GM23248 (cell line): ENCODE measurements at regions not wholly inside any gene's neighbourhood (a gene's known extent, or its start where the extent isn't known, plus 50 kb on each side); places are given as distances from the start of the nearest gene placed in this dataset.
"Not testable (repeated sequence)": the region's sequence is repeated elsewhere in the genome, so short reads cannot be mapped to it uniquely, and the experiment has no call there.

Experiments
- DNase-seq: peaks from one replicate; pipeline ENCODE4 v3.0.0-alpha.2; 2015
- H2AFZ ChIP-seq: fragments of 200-600 bp; sonication (generic); 2 replicates; pipeline ENCODE4 v1.6.1; 2016; ENCODE audit warnings: antibody characterized with exemption
- H3F3A ChIP-seq: fragments of 200-600 bp; sonication (generic); 2 replicates; pipeline ENCODE4 v1.6.1; 2016; ENCODE audit warnings: mild to moderate bottlenecking, antibody characterized with exemption, mixed run types; ENCODE audit not compliant: insufficient read depth
- H3K27ac ChIP-seq: fragments of 200-600 bp; sonication (generic); 2 replicates; pipeline ENCODE4 v1.5.1; 2016; ENCODE audit warnings: mild to moderate bottlenecking
- H3K27me3 ChIP-seq: fragments of 200-600 bp; sonication (generic); replicated peaks from 2 replicates; pipeline ENCODE4 v1.6.1; 2016; ENCODE audit warnings: mild to moderate bottlenecking; ENCODE audit not compliant: insufficient read depth
- H3K36me3 ChIP-seq: fragments of 200-600 bp; sonication (generic); 2 replicates; pipeline ENCODE4 v1.6.1; 2016; ENCODE audit warnings: low read depth, mild to moderate bottlenecking
- H3K4me1 ChIP-seq: fragments of 200-600 bp; sonication (generic); 2 replicates; pipeline ENCODE4 v1.6.1; 2016; ENCODE audit warnings: mild to moderate bottlenecking; ENCODE audit not compliant: insufficient read depth
- H3K4me2 ChIP-seq: fragments of 200-600 bp; sonication (generic); one replicate; pipeline ENCODE4 v1.6.1; 2016; ENCODE audit warnings: mild to moderate bottlenecking; ENCODE audit not compliant: unreplicated experiment
- H3K4me3 ChIP-seq: fragments of 200-600 bp; sonication (generic); 2 replicates; pipeline ENCODE4 v1.5.1; 2016; ENCODE audit warnings: mild to moderate bottlenecking
- H3K79me2 ChIP-seq: fragments of 200-600 bp; sonication (generic); 2 replicates; pipeline ENCODE4 v1.6.1; 2016; ENCODE audit warnings: mild to moderate bottlenecking; ENCODE audit not compliant: insufficient read depth
- H3K9ac ChIP-seq: fragments of 200-600 bp; sonication (generic); 2 replicates; pipeline ENCODE4 v1.6.1; 2016; ENCODE audit warnings: mild to moderate bottlenecking
- H3K9me2 ChIP-seq: fragments of 200-600 bp; sonication (generic); 2 replicates; pipeline ENCODE4 v1.6.1; 2016; ENCODE audit warnings: mixed run types, mild to moderate bottlenecking, moderate library complexity; ENCODE audit not compliant: insufficient read depth
- H3K9me3 ChIP-seq: fragments of 200-600 bp; sonication (generic); one replicate; pipeline ENCODE4 v1.6.1; 2017; ENCODE audit warnings: low read depth
- H4K20me1 ChIP-seq: fragments of 200-600 bp; sonication (generic); 2 replicates; pipeline ENCODE4 v1.6.0; 2016; ENCODE audit not compliant: insufficient read depth
- EZH2 ChIP-seq: fragments of 200-600 bp; sonication (generic); IDR thresholded peaks from 2 replicates; pipeline ENCODE4 v1.6.1; 2018; ENCODE audit warnings: antibody characterized with exemption, mild to moderate bottlenecking; ENCODE audit not compliant: insufficient read depth, poor library complexity, severe bottlenecking
- EZH2phosphoT487 ChIP-seq: fragments of 200-600 bp; sonication (generic); IDR thresholded peaks from 2 replicates; pipeline ENCODE4 v1.6.1; 2018; ENCODE audit warnings: antibody characterized with exemption, moderate library complexity, mild to moderate bottlenecking, low read depth; ENCODE audit not compliant: insufficient read depth
- WGBS, 2 experiments: methylation state at CpG; one replicate each; pipeline ENCODE4 v1.1.6; 2015 to 2017; ENCODE audit warnings: low lambda C conversion rate in 2 of 2, low coverage in 1 of 2; ENCODE audit errors: missing lambda C conversion rate in 2 of 2; 5-methylcytosine and 5-hydroxymethylcytosine counted together
- in situ Hi-C: fragments of 300-500 bp; cut with MboI; formaldehyde crosslinking; loops from 2 replicates; pipeline ENCODE4 v1.15.0; 2020

- H2AFZ ChIP-seq, H3K4me1 ChIP-seq, H3K36me3 ChIP-seq, H3K27ac ChIP-seq, H3F3A ChIP-seq, H3K9ac ChIP-seq, H3K9me2 ChIP-seq, H4K20me1 ChIP-seq, H3K4me3 ChIP-seq, H3K4me2 ChIP-seq, H3K27me3 ChIP-seq, DNase-seq, in situ Hi-C loops, H3K9me3 ChIP-seq, H3K79me2 ChIP-seq: not testable (repeated sequence)
- TF ChIP-seq EZH2 (peak; percentile 87), EZH2phosphoT487 (0 out of 2 replicates have a peak, but pooled peaks have one; percentile 67)
- 2 to 3% methylated on average over 22 to 40 of the region's 60 CpGs for WGBS, 2 experiments
Measured at GRCh38 chr2:91809391-91809790, 3061.8 kb upstream of the TEKT4 start.

GRCh38 chr2:91839904-91840868, 3031.0 kb upstream of the TEKT4 start:
- Histone ChIP-seq H3K9me2 (no peaks in the 10 kb centered on the region), H3K4me1 (no peaks in the 10 kb centered on the region), H3K79me2 (no peaks in the 10 kb centered on the region), H4K20me1 (no peaks in the 10 kb centered on the region), H3K27me3 (peaks cover 14% of the 10 kb centered on the region; the same call in 1 of the 2 replicates), H2AFZ (peak overlapping the region; percentile 33; the same call in 1 of the 2 replicates), H3K4me2 (no peak overlapping the region), H3K36me3 (no peaks in the 10 kb centered on the region), H3K27ac (no peak overlapping the region), H3K4me3 (peak overlapping the region; percentile 41; the same call in 1 of the 2 replicates), H3K9ac (no peak overlapping the region), H3K9me3 (no peaks in the 10 kb centered on the region), H3F3A (no peaks in the 10 kb centered on the region)
- in situ Hi-C loops = no loop called here
- 8 to 23% methylated on average over 18 to 60 of the region's 62 CpGs for WGBS, 2 experiments
- TF ChIP-seq EZH2phosphoT487 (no peak; the same call in 1 of the 2 replicates), EZH2 (peak; percentile 97)
- DNase-seq = peak; percentile 16

GRCh38 chr2:91842264-91842663, 3029.0 kb upstream of the TEKT4 start:
- H3F3A ChIP-seq, H3K9me3 ChIP-seq, H2AFZ ChIP-seq, H3K27ac ChIP-seq, H3K9me2 ChIP-seq, H4K20me1 ChIP-seq, H3K4me3 ChIP-seq, H3K4me1 ChIP-seq, DNase-seq, H3K36me3 ChIP-seq, H3K9ac ChIP-seq, H3K4me2 ChIP-seq, in situ Hi-C loops, H3K79me2 ChIP-seq: not testable (repeated sequence)
- WGBS, 2 experiments = 68 to 76% methylated on average over 10 to 12 of the region's 12 CpGs
- peaks cover 14% of the 10 kb centered on the region; the same call in 1 of the 2 replicates for H3K27me3 ChIP-seq

- H4K20me1 ChIP-seq, H3K9me3 ChIP-seq, H3K4me1 ChIP-seq, H3K4me3 ChIP-seq, in situ Hi-C loops, H3K4me2 ChIP-seq, H3K79me2 ChIP-seq, H3F3A ChIP-seq, H2AFZ ChIP-seq, H3K9ac ChIP-seq, H3K27ac ChIP-seq, DNase-seq, H3K9me2 ChIP-seq, H3K36me3 ChIP-seq: not testable (repeated sequence)
- H3K27me3 ChIP-seq = peaks cover 14% of the 10 kb centered on the region; the same call in 1 of the 2 replicates
- WGBS, 2 experiments = 89 to 94% methylated on average over 10 to 12 of the region's 14 CpGs
Measured at GRCh38 chr2:91842913-91843312, 3028.3 kb upstream of the TEKT4 start.

- H3F3A ChIP-seq, H3K9me2 ChIP-seq, H3K4me3 ChIP-seq, DNase-seq, H3K9me3 ChIP-seq, H3K27ac ChIP-seq, in situ Hi-C loops, H3K9ac ChIP-seq, H2AFZ ChIP-seq, H3K36me3 ChIP-seq, H3K4me1 ChIP-seq, H4K20me1 ChIP-seq, H3K4me2 ChIP-seq, H3K79me2 ChIP-seq: not testable (repeated sequence)
- WGBS, 2 experiments = 70 to 77% methylated on average over 23 to 36 of the region's 39 CpGs
- H3K27me3 ChIP-seq = peaks cover 14% of the 10 kb centered on the region; the same call in 1 of the 2 replicates
Measured at GRCh38 chr2:91843723-91844450, 3027.3 kb upstream of the TEKT4 start.

- H3K27ac ChIP-seq, H3K9me2 ChIP-seq, H3K36me3 ChIP-seq, H3K9ac ChIP-seq, in situ Hi-C loops, H3K4me2 ChIP-seq, H3K4me1 ChIP-seq, H2AFZ ChIP-seq, DNase-seq, H3K4me3 ChIP-seq, H3F3A ChIP-seq, H3K79me2 ChIP-seq, H4K20me1 ChIP-seq, H3K9me3 ChIP-seq: not testable (repeated sequence)
- H3K27me3 ChIP-seq = peaks cover 14% of the 10 kb centered on the region; the same call in 1 of the 2 replicates
- WGBS, 2 experiments = 59 to 67% methylated on average over 16 of the region's 17 CpGs
Measured at GRCh38 chr2:91844451-91844825, 3026.8 kb upstream of the TEKT4 start.
